ENCODE measurements at regions not wholly inside any gene's neighbourhood (a gene's known extent, or its start where the extent isn't known, plus 50 kb on each side); places are given as distances from the start of the nearest gene placed in this dataset.

- TF ChIP-seq, protein P1, sequence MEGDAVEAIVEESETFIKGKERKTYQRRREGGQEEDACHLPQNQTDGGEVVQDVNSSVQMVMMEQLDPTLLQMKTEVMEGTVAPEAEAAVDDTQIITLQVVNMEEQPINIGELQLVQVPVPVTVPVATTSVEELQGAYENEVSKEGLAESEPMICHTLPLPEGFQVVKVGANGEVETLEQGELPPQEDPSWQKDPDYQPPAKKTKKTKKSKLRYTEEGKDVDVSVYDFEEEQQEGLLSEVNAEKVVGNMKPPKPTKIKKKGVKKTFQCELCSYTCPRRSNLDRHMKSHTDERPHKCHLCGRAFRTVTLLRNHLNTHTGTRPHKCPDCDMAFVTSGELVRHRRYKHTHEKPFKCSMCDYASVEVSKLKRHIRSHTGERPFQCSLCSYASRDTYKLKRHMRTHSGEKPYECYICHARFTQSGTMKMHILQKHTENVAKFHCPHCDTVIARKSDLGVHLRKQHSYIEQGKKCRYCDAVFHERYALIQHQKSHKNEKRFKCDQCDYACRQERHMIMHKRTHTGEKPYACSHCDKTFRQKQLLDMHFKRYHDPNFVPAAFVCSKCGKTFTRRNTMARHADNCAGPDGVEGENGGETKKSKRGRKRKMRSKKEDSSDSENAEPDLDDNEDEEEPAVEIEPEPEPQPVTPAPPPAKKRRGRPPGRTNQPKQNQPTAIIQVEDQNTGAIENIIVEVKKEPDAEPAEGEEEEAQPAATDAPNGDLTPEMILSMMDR (IDR thresholded peaks at IDR 0.05): no peak
- TF ChIP-seq ELK1 (IDR thresholded peaks at IDR 0.05; ENCODE audit: low read depth, low read length) (no peak), EP300 (IDR thresholded peaks at IDR 0.05) (no peak)
Observed at GRCh38 chr1:195897076-195897475, 711.2 kb downstream of the KCNT2 start.

Measured in A549 (cell line).